Osteoblast (primary cell): ENCODE measurements at regions not wholly inside any gene's neighbourhood (a gene's known extent, or its start where the extent isn't known, plus 50 kb on each side); places are given as distances from the start of the nearest gene placed in this dataset.

Experiments used
- DNase-seq: peaks from one replicate; pipeline ENCODE4 v3.0.0; 2011; ENCODE audit warnings: low spot score, mixed read lengths; ENCODE audit not compliant: insufficient read length; ENCODE audit errors: missing footprints
- H2AFZ ChIP-seq: 2 replicates; pipeline ENCODE4 v1.6.0; 2011; ENCODE audit warnings: mild to moderate bottlenecking, low read length
- H3K27ac ChIP-seq: 2 replicates; pipeline ENCODE4 v1.5.1; 2011; ENCODE audit warnings: mild to moderate bottlenecking, low read depth, low read length, moderate library complexity
- H3K27me3 ChIP-seq: 2 replicates; pipeline ENCODE4 v1.6.0; 2012; ENCODE audit warnings: mild to moderate bottlenecking, control low read depth, inconsistent platforms, low read length, moderate library complexity; ENCODE audit not compliant: insufficient read depth
- H3K36me3 ChIP-seq: 2 replicates; pipeline ENCODE4 v1.5.1; 2011; ENCODE audit warnings: mild to moderate bottlenecking, low read length, control low read depth, moderate library complexity; ENCODE audit not compliant: insufficient read depth
- H3K4me1 ChIP-seq: 2 replicates; pipeline ENCODE4 v1.5.1; 2011; ENCODE audit warnings: mild to moderate bottlenecking, low read length, control low read depth, moderate library complexity; ENCODE audit not compliant: insufficient read depth
- H3K4me2 ChIP-seq: 2 replicates; pipeline ENCODE4 v1.6.0; 2011; ENCODE audit warnings: mild to moderate bottlenecking, low read length; ENCODE audit not compliant: insufficient read depth
- H3K4me3 ChIP-seq: fragments of 200-600 bp; sonication (generic); 3 replicates; pipeline ENCODE4 v1.5.1; 2012; ENCODE audit warnings: mild to moderate bottlenecking, low read length, inconsistent platforms; ENCODE audit not compliant: insufficient read depth
- H3K79me2 ChIP-seq: 2 replicates; pipeline ENCODE4 v1.6.0; 2012; ENCODE audit warnings: mild to moderate bottlenecking, low read length, control low read depth, inconsistent platforms; ENCODE audit not compliant: insufficient read depth
- H3K9me3 ChIP-seq: 2 replicates; pipeline ENCODE4 v1.5.1; 2011; ENCODE audit warnings: low read depth, low read length, control low read depth
- H4K20me1 ChIP-seq: 2 replicates; pipeline ENCODE4 v1.6.0; 2012; ENCODE audit warnings: mild to moderate bottlenecking, low read length, control low read depth; ENCODE audit not compliant: insufficient read depth
- TF ChIP-seq, protein P1 (sequence below): IDR thresholded peaks from 2 replicates; pipeline ENCODE4 v1.5.1; 2011; ENCODE audit warnings: mild to moderate bottlenecking, low read depth, low read length, moderate library complexity; ENCODE audit errors: extremely low read depth

DNA sequence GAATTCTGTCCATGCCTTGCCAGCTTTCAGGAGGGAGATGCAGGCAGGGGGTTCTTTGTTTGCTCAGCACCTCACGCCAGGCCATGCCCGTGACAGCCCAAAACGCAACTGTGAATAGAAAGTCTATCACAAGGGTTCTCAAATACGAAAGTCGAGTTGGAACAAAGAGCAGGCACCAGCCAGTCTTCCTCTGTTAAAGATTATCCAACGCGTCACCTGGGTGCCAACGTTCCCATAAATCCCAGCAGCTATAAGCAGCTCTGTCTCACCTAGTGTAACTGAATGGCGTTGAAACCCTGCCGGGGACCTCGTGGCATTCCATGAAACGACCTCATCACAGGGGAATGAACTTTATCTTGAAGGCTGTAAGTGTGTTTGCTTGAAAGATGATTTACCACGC is 84.8 kb upstream of the GATA6 start:
- H3K4me2 ChIP-seq: no peak overlapping the region
- DNase-seq: no peak

DNA sequence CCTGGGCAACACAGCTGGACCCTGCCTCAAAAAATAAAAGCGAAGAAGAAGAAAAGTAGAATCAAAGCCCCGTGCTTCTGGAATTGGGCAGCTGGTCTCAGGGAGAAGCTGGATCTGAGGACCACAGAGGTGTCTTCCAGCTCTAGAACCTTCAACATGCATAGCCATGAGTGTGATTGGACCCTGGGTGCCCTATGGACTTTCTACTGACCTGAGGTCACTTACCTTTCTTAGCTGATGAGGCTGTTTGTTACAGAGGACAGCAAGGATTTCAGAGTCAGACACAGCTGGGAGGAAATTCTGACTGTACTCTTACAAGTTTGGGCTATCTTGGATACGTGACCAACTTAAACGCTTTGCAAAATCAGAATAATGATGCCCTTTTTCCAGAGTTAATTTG is 82.4 kb upstream of the GATA6 start:
- no peak overlapping the region for H3K4me3 ChIP-seq
- no peaks in the 10 kb centered on the region for H3K79me2 ChIP-seq
- no peak overlapping the region for H3K4me2 ChIP-seq
- H2AFZ ChIP-seq: no peak overlapping the region
- H3K27me3 ChIP-seq: peaks cover 12% of the 10 kb centered on the region
- no peaks in the 10 kb centered on the region for H3K4me1 ChIP-seq
- H3K9me3 ChIP-seq: no peaks in the 10 kb centered on the region
- H3K36me3 ChIP-seq: no peaks in the 10 kb centered on the region
- H4K20me1 ChIP-seq: no peaks in the 10 kb centered on the region
- TF ChIP-seq, protein P1, sequence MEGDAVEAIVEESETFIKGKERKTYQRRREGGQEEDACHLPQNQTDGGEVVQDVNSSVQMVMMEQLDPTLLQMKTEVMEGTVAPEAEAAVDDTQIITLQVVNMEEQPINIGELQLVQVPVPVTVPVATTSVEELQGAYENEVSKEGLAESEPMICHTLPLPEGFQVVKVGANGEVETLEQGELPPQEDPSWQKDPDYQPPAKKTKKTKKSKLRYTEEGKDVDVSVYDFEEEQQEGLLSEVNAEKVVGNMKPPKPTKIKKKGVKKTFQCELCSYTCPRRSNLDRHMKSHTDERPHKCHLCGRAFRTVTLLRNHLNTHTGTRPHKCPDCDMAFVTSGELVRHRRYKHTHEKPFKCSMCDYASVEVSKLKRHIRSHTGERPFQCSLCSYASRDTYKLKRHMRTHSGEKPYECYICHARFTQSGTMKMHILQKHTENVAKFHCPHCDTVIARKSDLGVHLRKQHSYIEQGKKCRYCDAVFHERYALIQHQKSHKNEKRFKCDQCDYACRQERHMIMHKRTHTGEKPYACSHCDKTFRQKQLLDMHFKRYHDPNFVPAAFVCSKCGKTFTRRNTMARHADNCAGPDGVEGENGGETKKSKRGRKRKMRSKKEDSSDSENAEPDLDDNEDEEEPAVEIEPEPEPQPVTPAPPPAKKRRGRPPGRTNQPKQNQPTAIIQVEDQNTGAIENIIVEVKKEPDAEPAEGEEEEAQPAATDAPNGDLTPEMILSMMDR: no peak
- no peak for DNase-seq
- no peak overlapping the region for H3K27ac ChIP-seq

More for the DNA sequence above, 84.8 kb upstream of the GATA6 start:
- H3K79me2 ChIP-seq: no peaks in the 10 kb centered on the region
- H3K27me3 ChIP-seq: peaks cover 12% of the 10 kb centered on the region
- H3K4me3 ChIP-seq: no peak overlapping the region
- H3K9me3 ChIP-seq: no peaks in the 10 kb centered on the region
- H3K36me3 ChIP-seq: no peaks in the 10 kb centered on the region
- H2AFZ ChIP-seq: no peak overlapping the region
- H3K27ac ChIP-seq: no peak overlapping the region
- no peaks in the 10 kb centered on the region for H4K20me1 ChIP-seq
- H3K4me1 ChIP-seq: no peaks in the 10 kb centered on the region
- TF ChIP-seq, protein P1: no peak

DNA sequence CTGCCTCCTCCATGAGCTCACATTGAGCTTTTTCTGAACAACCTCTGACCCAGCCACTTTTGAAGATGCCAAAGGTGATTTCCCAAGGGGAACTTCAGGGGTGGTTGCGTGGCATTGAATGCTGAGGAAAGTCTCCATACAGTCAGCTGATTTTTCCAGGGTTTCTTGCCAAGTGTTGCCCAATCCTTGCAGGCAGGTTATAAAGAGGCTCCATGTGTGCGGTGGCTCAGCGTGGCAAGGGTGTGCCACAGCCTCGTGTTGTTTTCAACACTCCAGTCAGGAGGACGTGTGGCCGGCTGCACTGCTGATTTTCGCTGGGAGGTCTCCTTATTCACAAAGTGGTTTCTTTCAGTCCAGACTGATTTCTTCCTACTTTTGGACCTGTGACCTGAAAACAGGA is 81.4 kb upstream of the GATA6 start:
- Histone ChIP-seq H3K4me1 (no peaks in the 10 kb centered on the region), H3K79me2 (no peaks in the 10 kb centered on the region), H3K4me3 (no peak overlapping the region), H3K9me3 (no peaks in the 10 kb centered on the region), H2AFZ (no peak overlapping the region), H3K4me2 (no peak overlapping the region), H3K27ac (no peak overlapping the region), H4K20me1 (no peaks in the 10 kb centered on the region), H3K36me3 (no peaks in the 10 kb centered on the region), H3K27me3 (peaks cover 15% of the 10 kb centered on the region)
- no peak for DNase-seq
- TF ChIP-seq, protein P1: no peak

DNA sequence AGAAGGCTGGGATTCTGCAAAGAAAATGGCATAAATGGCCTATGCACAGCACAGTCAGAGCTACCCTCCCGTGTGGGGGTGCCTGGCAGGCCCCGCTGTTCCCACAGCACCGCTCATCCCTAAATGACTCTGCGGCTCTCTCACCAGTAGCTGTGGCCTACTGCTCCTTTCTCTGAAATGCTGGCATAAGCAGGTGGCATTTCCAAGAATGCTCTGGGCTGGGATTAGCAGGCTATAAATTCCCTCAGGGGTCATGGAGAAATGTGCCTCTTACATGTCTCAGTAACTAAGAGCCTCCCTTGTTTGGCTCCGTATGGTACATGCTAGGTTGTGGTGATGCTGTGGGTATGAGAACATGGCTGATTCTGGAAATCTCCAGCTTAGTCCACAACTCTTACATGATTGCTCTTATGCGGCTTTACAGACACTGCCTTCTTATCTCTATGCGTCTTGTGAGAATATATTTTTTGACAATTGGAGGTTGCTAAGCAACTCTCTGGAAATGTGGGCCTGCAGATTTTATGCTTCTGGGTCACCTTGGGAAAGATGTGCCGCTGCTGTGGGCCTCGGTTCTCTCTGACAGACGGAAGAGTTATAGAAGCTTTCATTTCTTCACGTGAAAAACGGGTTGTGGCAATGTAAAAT is 80.3 kb upstream of the GATA6 start:
- Histone ChIP-seq H3K27me3 (peaks cover 15% of the 10 kb centered on the region), H3K27ac (no peak overlapping the region), H4K20me1 (no peaks in the 10 kb centered on the region), H3K4me3 (no peak overlapping the region), H3K4me2 (no peak overlapping the region), H3K36me3 (no peaks in the 10 kb centered on the region), H3K4me1 (no peaks in the 10 kb centered on the region), H2AFZ (no peak overlapping the region), H3K9me3 (no peaks in the 10 kb centered on the region), H3K79me2 (no peaks in the 10 kb centered on the region)
- no peak for DNase-seq
- TF ChIP-seq, protein P1: no peak
